ENCODE measurements at regions not wholly inside any gene's neighbourhood (a gene's known extent, or its start where the extent isn't known, plus 50 kb on each side); places are given as distances from the start of the nearest gene placed in this dataset.

DNA sequence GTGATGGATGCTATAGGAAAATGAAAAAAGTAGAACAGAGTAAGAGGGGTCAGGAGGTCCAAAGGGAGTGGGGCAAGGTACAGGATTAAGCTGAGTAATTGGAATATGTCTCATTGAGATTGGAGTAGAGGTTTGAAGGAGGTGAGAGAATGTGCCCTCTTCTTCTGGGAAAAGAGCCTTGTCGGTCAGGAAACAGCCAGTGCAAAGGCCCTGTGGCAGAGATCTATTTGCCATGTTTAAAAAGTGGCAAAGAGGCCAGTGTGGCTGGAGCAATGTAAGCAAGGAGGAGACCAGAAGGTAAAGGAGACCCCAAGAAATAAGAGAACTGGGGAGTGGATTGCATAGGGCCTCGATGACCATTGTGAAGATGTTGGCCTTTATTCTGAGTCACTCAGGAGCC, 706.5 kb downstream of the MED13L start:
- no peak for DNase-seq

GRCh38 chr12:115570069-115570777, 707.3 kb downstream of the MED13L start:
- no peaks in the 10 kb centered on the region for H3K9me3 ChIP-seq
- peak overlapping the region; percentile 37 for H3K4me3 ChIP-seq
- DNase-seq: peak; percentile 72
- H3K36me3 ChIP-seq: no peaks in the 10 kb centered on the region
- H3K27me3 ChIP-seq: no peaks in the 10 kb centered on the region

More for the DNA sequence above, 706.5 kb downstream of the MED13L start:
- Histone ChIP-seq H3K4me3 (no peak overlapping the region), H3K27me3 (no peaks in the 10 kb centered on the region), H3K9me3 (no peaks in the 10 kb centered on the region), H3K36me3 (no peaks in the 10 kb centered on the region)

DNA sequence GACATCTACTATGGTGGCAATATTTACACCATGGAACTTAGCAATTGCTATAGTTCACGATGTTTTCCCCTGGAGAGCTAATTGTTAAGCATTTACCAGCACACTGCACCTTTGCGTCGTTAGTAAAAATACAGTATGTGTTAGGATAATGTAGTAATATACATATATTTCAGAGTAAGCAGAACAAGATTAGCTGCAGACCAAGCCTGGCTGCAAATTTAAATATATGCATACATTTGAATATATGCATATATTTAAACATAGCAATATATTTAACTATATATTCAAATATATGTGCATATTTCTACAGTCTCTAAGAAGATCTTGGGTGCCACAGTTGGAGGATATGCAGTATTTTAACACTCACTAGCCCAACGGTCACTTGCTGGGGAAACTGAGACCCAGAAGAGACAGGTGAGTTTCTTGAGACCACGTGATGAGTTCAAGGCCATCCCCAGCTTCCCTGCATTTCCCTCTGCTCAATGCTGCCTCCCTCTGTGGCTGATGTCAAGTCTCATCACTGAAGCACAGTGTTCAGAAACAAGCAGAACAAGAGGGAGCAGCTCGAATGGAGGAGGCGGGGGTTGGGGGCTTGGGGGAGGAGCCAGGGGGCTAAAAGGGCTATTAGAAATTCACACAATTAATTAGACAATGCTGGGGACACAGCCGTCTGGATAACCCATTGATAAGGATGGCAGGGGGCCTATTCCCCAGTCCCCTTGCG, 708.0 kb downstream of the MED13L start:
- H3K9me3 ChIP-seq: no peaks in the 10 kb centered on the region
- no peak for DNase-seq

DNA sequence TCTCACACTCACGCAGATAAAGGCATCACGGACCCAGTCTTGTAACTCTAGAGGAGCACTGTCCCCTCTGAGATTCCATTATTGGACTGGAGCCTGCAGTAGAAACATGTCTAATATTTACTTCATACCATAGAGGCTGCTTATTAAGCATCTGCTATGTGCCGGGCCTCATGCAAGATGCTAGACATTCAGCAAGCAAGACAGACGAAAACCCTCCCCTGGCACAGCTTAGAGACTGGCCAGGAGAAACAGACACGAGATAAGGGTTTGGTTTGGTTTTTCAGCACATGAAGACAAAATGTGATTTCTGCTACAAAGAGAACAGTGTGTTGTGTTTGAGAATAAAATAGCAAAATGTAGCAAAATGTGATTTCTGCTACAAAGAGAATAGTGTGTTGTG, 719.2 kb downstream of the MED13L start:
- H3K36me3 ChIP-seq: no peaks in the 10 kb centered on the region
- no peaks in the 10 kb centered on the region for H3K27me3 ChIP-seq
- no peak for DNase-seq
- no peak overlapping the region for H3K4me3 ChIP-seq
- H3K9me3 ChIP-seq: no peaks in the 10 kb centered on the region; the same call in 1 of the 2 replicates

More for the DNA sequence above, 708.0 kb downstream of the MED13L start:
- Histone ChIP-seq H3K36me3 (no peaks in the 10 kb centered on the region), H3K4me3 (no peak overlapping the region), H3K27me3 (no peaks in the 10 kb centered on the region)

GRCh38 chr12:115553622-115554021, 723.9 kb downstream of the MED13L start:
- no peaks in the 10 kb centered on the region for H3K36me3 ChIP-seq
- no peak overlapping the region for H3K4me3 ChIP-seq
- no peak for DNase-seq
- H3K27me3 ChIP-seq: no peaks in the 10 kb centered on the region
- H3K9me3 ChIP-seq: no peaks in the 10 kb centered on the region; the same call in 1 of the 2 replicates

DNA sequence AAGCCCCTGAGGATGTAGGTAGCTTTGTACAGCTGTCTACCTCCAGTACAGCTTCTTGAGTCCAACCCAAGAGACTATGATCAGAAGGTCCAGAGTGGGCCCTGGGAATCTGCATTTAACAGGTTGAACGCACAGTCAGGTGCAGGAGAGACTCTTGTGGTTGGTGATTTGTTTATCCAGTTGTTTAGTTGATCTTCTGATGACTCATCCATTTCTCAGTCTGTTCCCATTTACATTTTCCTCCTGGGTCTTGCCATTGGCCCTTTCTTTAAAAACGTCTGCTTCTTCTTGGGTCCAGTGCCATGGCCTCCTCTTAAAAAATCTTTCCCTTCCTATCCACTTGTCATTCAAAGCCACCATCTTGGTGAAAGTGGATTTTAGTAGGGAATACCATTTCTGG, 734.2 kb downstream of the MED13L start:
- DNase-seq: no peak
- H3K27me3 ChIP-seq: no peaks in the 10 kb centered on the region

DNA sequence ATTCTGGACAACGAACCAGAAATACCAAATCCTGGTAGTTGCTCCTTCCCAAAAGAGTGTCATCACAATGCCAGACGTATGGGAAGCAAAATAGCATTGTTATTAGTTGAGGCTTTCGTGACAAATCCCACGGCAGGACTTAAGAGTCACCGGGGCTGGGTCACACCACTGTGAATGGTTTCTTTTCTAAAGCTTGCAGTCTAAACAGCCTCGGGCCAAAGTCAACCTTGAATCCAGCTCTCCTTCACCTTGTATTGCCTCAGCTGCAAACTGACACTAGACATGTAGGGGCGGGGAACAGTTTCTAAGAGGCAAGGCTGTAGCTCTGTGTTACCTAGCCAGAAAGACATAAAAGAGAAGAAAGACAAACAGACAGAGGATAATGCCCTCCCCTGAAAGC, 734.8 kb downstream of the MED13L start:
- no peaks in the 10 kb centered on the region for H3K9me3 ChIP-seq
- no peaks in the 10 kb centered on the region for H3K36me3 ChIP-seq
- no peak for DNase-seq
- no peak overlapping the region for H3K4me3 ChIP-seq
- H3K27me3 ChIP-seq: no peaks in the 10 kb centered on the region

More for the DNA sequence above, 734.2 kb downstream of the MED13L start:
- Histone ChIP-seq H3K4me3 (no peak overlapping the region), H3K9me3 (no peaks in the 10 kb centered on the region), H3K36me3 (no peaks in the 10 kb centered on the region)

DNA sequence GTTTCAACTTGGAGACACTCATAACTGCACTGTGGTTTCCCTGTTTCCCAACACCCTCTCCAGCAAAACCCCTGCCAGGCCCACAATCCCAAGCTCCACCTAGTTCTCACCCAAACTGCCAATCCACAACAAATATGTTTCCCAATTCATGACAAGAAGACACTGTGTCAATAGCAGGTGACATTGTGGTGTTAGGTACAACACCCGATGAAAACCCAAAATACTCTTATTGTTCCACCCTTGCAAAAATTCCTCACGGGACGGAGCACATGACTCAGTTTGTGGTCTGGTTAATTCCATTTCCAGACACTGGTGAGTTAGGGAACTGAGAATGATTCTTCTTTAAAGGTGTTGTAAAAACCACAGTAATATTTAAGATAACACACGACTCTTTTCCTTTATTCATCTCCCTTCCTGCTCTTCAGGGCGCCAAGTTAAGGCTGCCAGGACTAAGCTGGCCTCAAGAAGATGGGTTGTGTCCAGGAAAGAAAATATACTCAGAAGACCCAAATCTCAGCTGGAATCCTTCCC, 735.5 kb downstream of the MED13L start:
- no peaks in the 10 kb centered on the region for H3K9me3 ChIP-seq
- peak; percentile 8 for DNase-seq

GRCh38 chr12:115528466-115528865, 749.0 kb downstream of the MED13L start:
- Histone ChIP-seq H3K9me3 (no peaks in the 10 kb centered on the region), H3K27me3 (no peaks in the 10 kb centered on the region), H3K36me3 (no peaks in the 10 kb centered on the region), H3K4me3 (no peak overlapping the region)
- no peak for DNase-seq

More for the DNA sequence above, 735.5 kb downstream of the MED13L start:
- Histone ChIP-seq H3K27me3 (no peaks in the 10 kb centered on the region), H3K36me3 (no peaks in the 10 kb centered on the region), H3K4me3 (no peak overlapping the region)

DNA sequence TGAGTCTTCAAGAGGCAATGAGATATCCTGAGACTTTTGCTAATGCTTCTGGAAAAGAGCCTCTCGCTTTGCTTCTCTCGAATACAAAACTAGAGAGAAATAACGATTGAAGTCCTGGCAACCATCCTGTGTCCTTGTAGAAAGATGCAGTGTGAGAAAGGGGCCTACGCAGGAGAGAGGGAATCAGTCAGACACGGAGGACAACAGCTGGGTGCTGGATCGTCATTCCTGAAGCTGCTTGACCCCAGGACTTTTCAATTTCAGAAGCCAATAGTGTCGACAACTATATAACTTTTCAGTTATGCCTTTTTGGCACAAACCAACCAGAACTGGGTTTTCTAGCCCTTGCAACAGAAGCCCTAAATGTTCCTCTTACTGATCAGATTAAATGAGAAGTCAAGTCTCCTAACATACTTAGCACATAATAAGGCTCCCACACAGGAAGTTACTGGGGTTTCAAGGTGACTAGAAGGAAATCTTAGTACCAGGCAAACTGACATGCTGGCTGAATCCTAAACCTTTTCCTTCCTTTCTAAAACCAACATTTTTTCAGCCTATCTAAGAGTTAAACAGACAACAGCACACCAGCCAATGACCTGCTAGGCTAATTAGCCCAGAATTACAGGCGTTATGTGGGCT, 755.6 kb downstream of the MED13L start:
- no peak overlapping the region for H3K4me3 ChIP-seq
- H3K27me3 ChIP-seq: no peaks in the 10 kb centered on the region
- H3K36me3 ChIP-seq: no peaks in the 10 kb centered on the region
- no peak for DNase-seq
- H3K9me3 ChIP-seq: no peaks in the 10 kb centered on the region

DNA sequence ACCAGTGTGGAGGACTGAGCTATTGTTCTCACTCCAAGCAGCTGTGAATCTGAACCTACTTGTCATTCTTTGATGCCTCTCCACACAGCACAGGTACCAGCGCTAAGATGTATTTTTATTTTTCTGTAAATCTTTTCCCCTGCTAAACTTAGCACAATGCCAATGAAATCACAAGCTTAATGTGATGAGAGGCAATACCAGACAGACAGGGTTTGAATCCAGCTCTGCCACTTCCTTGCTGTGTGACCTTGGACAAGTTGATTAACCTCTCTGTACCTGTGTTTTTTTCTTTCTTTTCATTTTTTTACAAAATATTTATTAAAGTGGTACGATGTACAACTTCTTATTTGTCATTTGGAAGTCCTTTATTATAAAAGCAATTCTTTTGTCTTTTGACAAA, 757.6 kb downstream of the MED13L start:
- no peaks in the 10 kb centered on the region for H3K27me3 ChIP-seq
- H3K36me3 ChIP-seq: no peaks in the 10 kb centered on the region
- DNase-seq: no peak
- no peak overlapping the region for H3K4me3 ChIP-seq
- H3K9me3 ChIP-seq: no peaks in the 10 kb centered on the region

DNA sequence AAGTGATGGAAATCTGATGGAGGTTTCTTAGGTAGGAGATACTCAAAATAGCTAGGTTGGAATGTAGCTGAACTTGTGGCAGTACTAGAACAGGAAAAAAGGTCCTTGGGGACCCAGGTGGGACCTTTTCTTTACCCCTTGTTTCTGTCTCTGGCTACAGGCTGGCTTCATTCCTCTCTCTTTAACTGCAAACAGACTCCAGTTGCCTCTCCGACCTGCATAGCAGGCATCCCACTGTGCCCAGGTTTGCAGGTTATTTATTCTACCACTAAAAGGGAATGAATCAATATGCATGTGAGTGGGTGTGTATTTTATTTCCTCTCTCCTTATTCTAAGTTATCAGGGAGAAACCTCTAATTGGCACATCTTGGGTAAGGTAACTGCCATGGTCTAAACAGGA, 758.1 kb downstream of the MED13L start:
- H3K4me3 ChIP-seq: no peak overlapping the region
- no peaks in the 10 kb centered on the region for H3K36me3 ChIP-seq
- no peaks in the 10 kb centered on the region for H3K27me3 ChIP-seq
- no peaks in the 10 kb centered on the region for H3K9me3 ChIP-seq
- no peak for DNase-seq

DNA sequence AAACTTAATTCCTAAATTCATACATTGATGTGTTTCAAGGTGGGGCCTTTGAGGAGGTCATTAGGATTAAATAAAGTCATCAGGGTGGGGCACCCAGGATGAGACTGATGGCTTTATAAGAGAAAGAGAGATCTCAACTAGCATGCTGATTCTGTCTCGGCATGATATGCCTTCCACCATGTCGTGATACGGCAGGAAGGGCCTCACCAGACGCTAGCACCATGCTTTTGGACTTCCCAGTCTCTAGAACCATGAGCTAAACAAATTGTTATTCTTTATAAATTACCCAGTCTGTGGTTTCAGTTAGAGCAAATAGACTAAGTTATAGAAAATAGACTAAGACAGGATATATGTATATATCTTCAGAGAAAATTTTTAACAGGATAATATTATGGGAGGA, 759.6 kb downstream of the MED13L start:
- peaks cover 2% of the 10 kb centered on the region; the same call in 1 of the 2 replicates for H3K9me3 ChIP-seq
- no peak overlapping the region for H3K4me3 ChIP-seq
- no peak for DNase-seq
- H3K36me3 ChIP-seq: no peaks in the 10 kb centered on the region
- no peaks in the 10 kb centered on the region for H3K27me3 ChIP-seq

- Histone ChIP-seq H3K4me3 (no peak overlapping the region), H3K9me3 (peaks cover 3% of the 10 kb centered on the region; the same call in 1 of the 2 replicates), H3K27me3 (no peaks in the 10 kb centered on the region), H3K36me3 (no peaks in the 10 kb centered on the region)
- no peak for DNase-seq
Observed at GRCh38 chr12:115511986-115512711, 765.3 kb downstream of the MED13L start.

- no peak overlapping the region for H3K4me3 ChIP-seq
- H3K9me3 ChIP-seq: peaks cover 3% of the 10 kb centered on the region; the same call in 1 of the 2 replicates
- no peak for DNase-seq
- no peaks in the 10 kb centered on the region for H3K27me3 ChIP-seq
- no peaks in the 10 kb centered on the region for H3K36me3 ChIP-seq
Observed at GRCh38 chr12:115511305-115511704, 766.2 kb downstream of the MED13L start.

DNA sequence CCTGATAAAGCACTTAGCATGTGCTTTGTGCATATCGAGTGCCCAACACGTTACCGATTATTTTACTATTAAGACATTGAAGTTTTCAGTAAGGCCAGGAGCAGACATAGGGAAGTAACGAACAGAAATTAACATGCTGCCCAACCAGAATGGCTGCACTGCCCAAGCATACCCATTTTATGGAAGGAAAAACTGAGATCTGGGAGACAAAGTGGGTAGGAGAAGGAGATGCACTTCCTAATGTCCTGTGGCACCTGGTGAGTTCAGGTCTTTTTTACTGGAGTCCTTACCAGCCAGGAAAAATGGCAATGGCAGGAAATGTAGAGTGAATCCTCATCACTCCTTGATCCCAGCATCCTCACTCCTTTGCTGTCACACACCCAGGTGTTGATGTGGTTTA, 768.5 kb downstream of the MED13L start:
- no peak for DNase-seq
- Histone ChIP-seq H3K4me3 (no peak overlapping the region), H3K36me3 (no peaks in the 10 kb centered on the region), H3K27me3 (no peaks in the 10 kb centered on the region), H3K9me3 (peaks cover 3% of the 10 kb centered on the region; the same call in 1 of the 2 replicates)
